ENCODE measurements at regions not wholly inside any gene's neighbourhood (a gene's known extent, or its start where the extent isn't known, plus 50 kb on each side); places are given as distances from the start of the nearest gene placed in this dataset.

DNA sequence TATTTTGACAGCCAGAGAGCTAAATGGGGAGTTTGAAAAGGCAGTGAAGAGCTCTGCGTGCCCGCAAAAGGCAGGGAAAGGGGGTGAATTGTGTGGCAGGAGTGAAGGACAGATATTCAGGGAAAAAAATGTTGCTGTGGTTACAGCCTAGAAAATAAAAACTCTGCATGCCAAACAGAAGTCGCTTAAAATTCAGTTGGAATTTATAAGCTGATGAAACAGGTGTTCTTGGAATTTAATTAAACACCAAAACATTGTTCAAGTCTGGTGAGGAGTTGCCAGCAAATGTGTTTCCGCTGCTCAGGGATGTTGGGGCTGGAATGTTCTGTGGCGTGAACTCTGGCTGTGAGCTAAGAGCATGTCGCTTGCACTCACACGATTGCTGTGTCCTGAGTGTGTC is 169.3 kb downstream of the ADRA2A start:
- DNase-seq (ENCODE audit: insufficient read length, low spot score): no peak
- no peak for TF ChIP-seq TAF1 (IDR thresholded peaks at IDR 0.05; ENCODE audit: low read depth, low read length)
- FAIRE-seq: no peak

DNA sequence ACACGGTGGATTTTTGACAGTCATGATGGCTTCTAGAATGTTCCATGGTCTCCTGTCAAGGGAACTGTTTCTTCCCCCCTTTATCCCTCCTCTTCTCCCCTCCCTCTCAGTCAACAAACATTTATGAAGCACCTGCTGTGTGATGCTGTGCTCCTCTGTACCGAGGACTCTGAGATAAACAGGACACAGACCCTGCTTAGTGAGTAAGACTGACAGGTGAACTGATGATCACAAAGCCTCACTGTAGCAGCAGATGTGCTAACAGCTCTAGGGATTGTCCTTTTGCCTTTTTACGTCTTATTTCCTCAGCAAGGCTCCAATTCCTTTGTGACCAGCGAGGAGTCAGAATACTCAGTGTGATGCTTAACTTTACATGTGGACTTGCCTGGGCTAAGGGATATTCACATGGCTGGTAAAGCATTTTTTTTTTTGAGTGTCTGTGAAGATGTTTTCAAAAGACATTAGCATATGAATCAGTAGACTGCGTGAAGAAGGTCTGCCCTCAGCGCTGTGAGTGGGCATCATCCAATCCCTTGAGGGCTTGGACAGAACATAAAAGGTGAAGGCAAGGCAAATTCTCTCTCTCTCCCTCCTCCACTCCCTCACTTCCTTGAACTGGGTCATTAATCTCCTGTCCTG is 170.1 kb downstream of the ADRA2A start:
- DNase-seq (ENCODE audit: insufficient read length, low spot score) (no peak), FAIRE-seq (no peak)

GRCh38 chr10:111247781-111248389 is 171.1 kb downstream of the ADRA2A start:
- TF ChIP-seq PAX5 (IDR thresholded peaks at IDR 0.05; ENCODE audit: insufficient read depth, low read length, severe bottlenecking) (no peak), TAF1 (IDR thresholded peaks at IDR 0.05; ENCODE audit: low read depth, low read length) (no peak), POLR2A (IDR thresholded peaks at IDR 0.05; ENCODE audit: low read depth, low read length) (no peak), POU2F2 (IDR thresholded peaks at IDR 0.05; ENCODE audit: low read depth, low read length) (no peak), POLR2AphosphoS5 (IDR thresholded peaks at IDR 0.05; ENCODE audit: low read depth, low read length) (no peak), SPI1 (IDR thresholded peaks at IDR 0.05; ENCODE audit: low read depth, low read length) (no peak)
- no peak for FAIRE-seq
- DNase-seq (ENCODE audit: insufficient read length, low spot score): no peak

More for the DNA sequence above, 170.1 kb downstream of the ADRA2A start:
- TF ChIP-seq PAX5 (IDR thresholded peaks at IDR 0.05; ENCODE audit: insufficient read depth, low read length, severe bottlenecking) (no peak), SPI1 (IDR thresholded peaks at IDR 0.05; ENCODE audit: low read depth, low read length) (no peak), POU2F2 (IDR thresholded peaks at IDR 0.05; ENCODE audit: low read depth, low read length) (no peak), POLR2A (IDR thresholded peaks at IDR 0.05; ENCODE audit: low read depth, low read length) (no peak), TAF1 (IDR thresholded peaks at IDR 0.05; ENCODE audit: low read depth, low read length) (no peak), POLR2AphosphoS5 (IDR thresholded peaks at IDR 0.05; ENCODE audit: low read depth, low read length) (no peak)

- DNase-seq (ENCODE audit: insufficient read length, low spot score) (no peak), FAIRE-seq (no peak)
- TF ChIP-seq PAX5 (IDR thresholded peaks at IDR 0.05; ENCODE audit: insufficient read depth, low read length, severe bottlenecking) (no peak), TAF1 (IDR thresholded peaks at IDR 0.05; ENCODE audit: low read depth, low read length) (no peak), SPI1 (IDR thresholded peaks at IDR 0.05; ENCODE audit: low read depth, low read length) (no peak), POLR2A (IDR thresholded peaks at IDR 0.05; ENCODE audit: low read depth, low read length) (no peak), POLR2AphosphoS5 (IDR thresholded peaks at IDR 0.05; ENCODE audit: low read depth, low read length) (no peak), POU2F2 (IDR thresholded peaks at IDR 0.05; ENCODE audit: low read depth, low read length) (no peak)
Observed at GRCh38 chr10:111249925-111250324, 173.1 kb downstream of the ADRA2A start.

DNA sequence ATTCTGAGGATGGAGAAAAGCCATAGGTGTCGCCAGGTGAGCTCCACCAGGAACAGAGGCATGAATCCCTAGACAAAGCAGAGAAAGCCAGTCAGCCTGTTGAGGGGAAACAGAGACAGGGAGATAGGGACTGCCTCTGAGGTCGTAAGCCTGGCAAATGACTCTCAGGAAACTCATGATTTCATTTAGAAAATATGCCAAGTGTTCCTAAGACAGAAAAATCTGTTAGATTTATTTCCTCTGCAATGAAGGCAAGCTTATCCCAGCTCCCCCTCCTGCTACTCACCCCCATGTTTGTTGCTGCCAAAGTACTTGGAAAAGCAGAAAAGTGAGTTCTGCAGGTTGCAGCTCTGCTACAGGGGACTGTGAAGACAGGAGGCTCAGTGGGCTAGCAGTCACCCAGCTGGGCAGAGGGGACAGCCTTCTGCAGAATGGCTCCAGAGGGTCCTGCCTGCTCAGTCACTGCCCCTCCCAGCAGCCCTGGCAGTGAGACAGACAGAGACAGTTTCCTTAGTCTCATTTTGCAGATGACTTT is 184.3 kb downstream of the ADRA2A start:
- no peak for FAIRE-seq
- DNase-seq (ENCODE audit: insufficient read length, low spot score): no peak

DNA sequence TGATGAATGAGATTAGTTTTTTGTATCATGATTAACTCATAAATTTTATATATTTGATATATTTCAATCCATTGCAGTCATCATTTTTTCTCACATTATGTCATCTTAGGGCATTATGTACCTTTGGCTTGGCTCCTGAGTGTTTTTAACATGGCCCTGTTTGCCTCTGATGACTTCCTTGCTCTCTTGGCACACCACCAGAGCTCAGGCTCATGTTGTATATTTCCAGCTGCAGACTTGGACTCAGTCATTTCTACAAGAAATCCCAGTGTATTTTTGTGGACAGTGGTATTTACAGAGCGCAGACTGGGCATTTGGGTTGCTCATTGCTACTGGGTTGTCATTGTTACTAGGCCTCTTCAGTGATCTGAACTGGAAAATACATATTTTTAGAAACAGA is 188.5 kb downstream of the ADRA2A start:
- no peak for FAIRE-seq
- DNase-seq (ENCODE audit: insufficient read length, low spot score): no peak

More for the DNA sequence above, 184.3 kb downstream of the ADRA2A start:
- TF ChIP-seq SPI1 (IDR thresholded peaks at IDR 0.05; ENCODE audit: low read depth, low read length) (no peak), POU2F2 (IDR thresholded peaks at IDR 0.05; ENCODE audit: low read depth, low read length) (no peak), POLR2AphosphoS5 (IDR thresholded peaks at IDR 0.05; ENCODE audit: low read depth, low read length) (no peak), POLR2A (IDR thresholded peaks at IDR 0.05; ENCODE audit: low read depth, low read length) (no peak), PAX5 (IDR thresholded peaks at IDR 0.05; ENCODE audit: insufficient read depth, low read length, severe bottlenecking) (no peak), TAF1 (IDR thresholded peaks at IDR 0.05; ENCODE audit: low read depth, low read length) (no peak)

GRCh38 chr10:111266165-111266564 is 189.3 kb downstream of the ADRA2A start:
- TF ChIP-seq POLR2AphosphoS5 (IDR thresholded peaks at IDR 0.05; ENCODE audit: low read depth, low read length): no peak
- TF ChIP-seq POU2F2 (IDR thresholded peaks at IDR 0.05; ENCODE audit: low read depth, low read length): no peak
- no peak for TF ChIP-seq POLR2A (IDR thresholded peaks at IDR 0.05; ENCODE audit: low read depth, low read length)
- FAIRE-seq (no peak), DNase-seq (ENCODE audit: insufficient read length, low spot score) (no peak)

More for the DNA sequence above, 188.5 kb downstream of the ADRA2A start:
- no peak for TF ChIP-seq TAF1 (IDR thresholded peaks at IDR 0.05; ENCODE audit: low read depth, low read length)
- TF ChIP-seq PAX5 (IDR thresholded peaks at IDR 0.05; ENCODE audit: insufficient read depth, low read length, severe bottlenecking): no peak
- TF ChIP-seq POU2F2 (IDR thresholded peaks at IDR 0.05; ENCODE audit: low read depth, low read length): no peak
- TF ChIP-seq SPI1 (IDR thresholded peaks at IDR 0.05; ENCODE audit: low read depth, low read length): no peak
- no peak for TF ChIP-seq POLR2AphosphoS5 (IDR thresholded peaks at IDR 0.05; ENCODE audit: low read depth, low read length)
- no peak for TF ChIP-seq POLR2A (IDR thresholded peaks at IDR 0.05; ENCODE audit: low read depth, low read length)

GRCh38 chr10:111267673-111268072 is 190.8 kb downstream of the ADRA2A start:
- FAIRE-seq (no peak), DNase-seq (ENCODE audit: insufficient read length, low spot score) (no peak)
- TF ChIP-seq PAX5 (IDR thresholded peaks at IDR 0.05; ENCODE audit: insufficient read depth, low read length, severe bottlenecking) (no peak), POU2F2 (IDR thresholded peaks at IDR 0.05; ENCODE audit: low read depth, low read length) (no peak), TAF1 (IDR thresholded peaks at IDR 0.05; ENCODE audit: low read depth, low read length) (no peak), POLR2A (IDR thresholded peaks at IDR 0.05; ENCODE audit: low read depth, low read length) (no peak), POLR2AphosphoS5 (IDR thresholded peaks at IDR 0.05; ENCODE audit: low read depth, low read length) (no peak), SPI1 (IDR thresholded peaks at IDR 0.05; ENCODE audit: low read depth, low read length) (no peak)

- FAIRE-seq: no peak
- TF ChIP-seq POLR2A (IDR thresholded peaks at IDR 0.05; ENCODE audit: low read depth, low read length) (no peak), PAX5 (IDR thresholded peaks at IDR 0.05; ENCODE audit: insufficient read depth, low read length, severe bottlenecking) (no peak), TAF1 (IDR thresholded peaks at IDR 0.05; ENCODE audit: low read depth, low read length) (no peak), POU2F2 (IDR thresholded peaks at IDR 0.05; ENCODE audit: low read depth, low read length) (no peak), SPI1 (IDR thresholded peaks at IDR 0.05; ENCODE audit: low read depth, low read length) (no peak), POLR2AphosphoS5 (IDR thresholded peaks at IDR 0.05; ENCODE audit: low read depth, low read length) (no peak)
- DNase-seq (ENCODE audit: insufficient read length, low spot score): no peak
Observed at GRCh38 chr10:111273235-111273634, 196.4 kb downstream of the ADRA2A start.

DNA sequence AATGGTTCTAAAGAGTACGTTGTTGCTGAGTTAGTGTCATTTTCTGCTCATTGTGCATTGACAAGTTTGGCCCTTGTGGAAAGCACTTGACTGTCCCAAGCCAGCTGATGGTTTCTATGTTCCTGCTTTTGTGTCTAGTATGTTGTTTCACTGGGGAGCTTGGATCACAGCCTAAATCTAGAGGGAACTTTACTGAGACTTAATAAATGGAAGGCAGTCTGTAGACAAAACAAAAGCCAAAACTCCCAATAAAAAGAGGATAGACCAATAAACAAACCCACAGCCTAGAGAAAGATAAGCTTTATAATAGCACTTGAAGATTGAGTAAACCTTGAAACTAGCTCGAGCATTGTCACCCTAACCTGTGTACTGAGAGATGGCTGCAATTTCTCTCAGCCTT is 196.8 kb downstream of the ADRA2A start:
- TF ChIP-seq SPI1 (IDR thresholded peaks at IDR 0.05; ENCODE audit: low read depth, low read length) (no peak), TAF1 (IDR thresholded peaks at IDR 0.05; ENCODE audit: low read depth, low read length) (no peak), POLR2AphosphoS5 (IDR thresholded peaks at IDR 0.05; ENCODE audit: low read depth, low read length) (no peak)
- FAIRE-seq: no peak
- no peak for DNase-seq (ENCODE audit: insufficient read length, low spot score)

Data from GM12891 (cell line).